Neuronal stem cell (in vitro differentiated cells): ENCODE measurements at regions not wholly inside any gene's neighbourhood (a gene's known extent, or its start where the extent isn't known, plus 50 kb on each side); places are given as distances from the start of the nearest gene placed in this dataset.
A peak's percentile ranks its signal among the peaks of the same experiment; 100 is the strongest.

Source experiments
- DNase-seq: peaks from one replicate; pipeline ENCODE4 v3.0.0-alpha.2; 2013; ENCODE audit warnings: low spot score
- H2AFZ ChIP-seq: one replicate; pipeline ENCODE4 v1.6.1; 2013; ENCODE audit warnings: mild to moderate bottlenecking, low read length, inconsistent platforms
- H2AK5ac ChIP-seq: 2 replicates; pipeline ENCODE4 v1.6.1; 2013; ENCODE audit warnings: low read depth, mild to moderate bottlenecking, inconsistent platforms, low read length, moderate library complexity, mixed read lengths
- H2BK120ac ChIP-seq: 2 replicates; pipeline ENCODE4 v1.6.1; 2013; ENCODE audit warnings: low read depth, mild to moderate bottlenecking, inconsistent platforms, low read length, moderate library complexity, mixed read lengths
- H2BK12ac ChIP-seq: one replicate; pipeline ENCODE4 v1.6.1; 2013; ENCODE audit warnings: low read length, inconsistent platforms
- H2BK15ac ChIP-seq: 2 replicates; pipeline ENCODE4 v1.6.1; 2013; ENCODE audit warnings: mild to moderate bottlenecking, low read length, inconsistent platforms, mixed read lengths
- H2BK5ac ChIP-seq: one replicate; pipeline ENCODE4 v1.6.1; 2013; ENCODE audit warnings: inconsistent platforms, mild to moderate bottlenecking, low read length, moderate library complexity
- H3K14ac ChIP-seq: one replicate; pipeline ENCODE4 v1.6.1; 2013; ENCODE audit warnings: low read length, inconsistent platforms
- H3K18ac ChIP-seq: 2 replicates; pipeline ENCODE4 v1.6.1; 2013; ENCODE audit warnings: low read length, inconsistent platforms
- H3K23ac ChIP-seq: 2 replicates; pipeline ENCODE4 v1.6.1; 2013; ENCODE audit warnings: low read depth, mild to moderate bottlenecking, mixed read lengths, low read length, inconsistent platforms; ENCODE audit not compliant: poor library complexity
- H3K27ac ChIP-seq: replicated peaks from 3 replicates; pipeline ENCODE4 v1.5.1; 2013; ENCODE audit warnings: low read length, inconsistent platforms
- H3K27me3 ChIP-seq, 3 experiments: 2 replicates each; pipeline ENCODE4 v1.6.1; 2013; ENCODE audit warnings: low read length in 3 of 3, mild to moderate bottlenecking in 2 of 3, inconsistent platforms in 1 of 3, low read depth in 1 of 3, mixed read lengths in 1 of 3, moderate library complexity in 1 of 3; ENCODE audit not compliant: control insufficient read depth in 3 of 3, insufficient read depth in 3 of 3
- H3K36me3 ChIP-seq, 2 donors: replicated peaks in 1 of 2; 2 replicates each; pipeline ENCODE4 v1.6.1; 2013; ENCODE audit warnings: low read length in 2 of 2; ENCODE audit not compliant: control insufficient read depth in 2 of 2, insufficient read depth in 2 of 2
- H3K4ac ChIP-seq: 2 replicates; pipeline ENCODE4 v1.6.1; 2013; ENCODE audit warnings: inconsistent platforms, mild to moderate bottlenecking, low read length, moderate library complexity
- H3K4me1 ChIP-seq, 2 donors: 1 replicate in 1 of 2; 2 replicates in 1 of 2; pipeline ENCODE4 v1.6.1; 2013; ENCODE audit warnings: low read length in 2 of 2, low read depth in 1 of 2; ENCODE audit not compliant: control insufficient read depth in 2 of 2, insufficient read depth in 1 of 2
- H3K4me2 ChIP-seq: one replicate; pipeline ENCODE4 v1.6.1; 2013; ENCODE audit warnings: mild to moderate bottlenecking, low read length, inconsistent platforms; ENCODE audit not compliant: insufficient read depth, poor library complexity, severe bottlenecking
- H3K4me3 ChIP-seq, 2 donors: 2 replicates each; pipeline ENCODE4 v1.5.1; 2013; ENCODE audit warnings: low read length in 2 of 2, mild to moderate bottlenecking in 2 of 2, inconsistent platforms in 1 of 2, moderate library complexity in 1 of 2
- H3K79me1 ChIP-seq: one replicate; pipeline ENCODE4 v1.6.1; 2013; ENCODE audit warnings: low read depth, mild to moderate bottlenecking, inconsistent platforms, low read length, moderate library complexity
- H3K9ac ChIP-seq: one replicate; pipeline ENCODE4 v1.6.1; 2013; ENCODE audit warnings: mild to moderate bottlenecking, low read depth, low read length, inconsistent platforms; ENCODE audit not compliant: poor library complexity
- H3K9me3 ChIP-seq, 2 donors: replicated peaks in 1 of 2; 2 replicates each; pipeline versions ENCODE3 to v1.6.1; 2013; ENCODE audit warnings: low read length in 2 of 2, mild to moderate bottlenecking in 2 of 2, inconsistent platforms in 1 of 2, low read depth in 1 of 2, mixed read lengths in 1 of 2, moderate library complexity in 1 of 2; ENCODE audit not compliant: control insufficient read depth in 2 of 2, insufficient read depth in 1 of 2
- H4K8ac ChIP-seq: one replicate; pipeline ENCODE4 v1.6.1; 2013; ENCODE audit warnings: low read depth, mild to moderate bottlenecking, inconsistent platforms, low read length, moderate library complexity
- H4K91ac ChIP-seq: one replicate; pipeline ENCODE4 v1.6.1; 2013; ENCODE audit warnings: low read length, low read depth, mild to moderate bottlenecking, inconsistent platforms; ENCODE audit not compliant: poor library complexity
- WGBS, 2 donors: extraction: QIAGEN DNeasy Blood & Tissue Kit; methylation state at CpG; one replicate each; pipeline ENCODE4 v1.1.7; 2013; ENCODE audit warnings: missing lambda C conversion rate in 2 of 2, mixed read lengths in 1 of 2; ENCODE audit not compliant: insufficient read length in 2 of 2, insufficient replicate concordance in 1 of 2; ENCODE audit errors: extremely low coverage in 2 of 2; 5-methylcytosine and 5-hydroxymethylcytosine counted together

DNA sequence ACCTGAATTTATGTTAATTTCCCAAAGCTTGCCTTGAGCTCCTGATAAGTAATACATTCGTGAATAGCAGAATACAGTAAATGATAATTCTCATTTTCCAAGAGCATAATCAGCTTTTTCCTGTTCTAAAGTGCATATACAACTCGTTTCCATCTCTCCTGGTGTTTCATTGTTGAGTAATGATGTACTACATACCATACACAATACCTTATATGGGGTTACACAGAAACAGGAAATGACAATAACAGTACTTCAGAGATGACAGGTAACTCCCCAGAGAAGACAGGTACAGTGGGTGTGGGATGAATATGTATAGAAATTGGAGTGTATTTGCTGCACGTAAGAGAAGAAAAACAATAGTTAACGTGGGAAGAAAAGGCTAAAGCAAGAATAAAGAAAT lies 287.1 kb downstream of the TENT4A start:
- Histone ChIP-seq H4K8ac (no peak overlapping the region), H3K27me3 (no peaks in the 10 kb centered on the region), H3K4me1 (no peaks in the 10 kb centered on the region), H3K18ac (no peak overlapping the region), H2AK5ac (no peak overlapping the region), H3K23ac (no peak overlapping the region), H3K14ac (no peak overlapping the region), H2BK5ac (no peak overlapping the region), H2AFZ (no peak overlapping the region), H2BK12ac (no peak overlapping the region), H3K4me3 (no peak overlapping the region), H3K9me3 (no peaks in the 10 kb centered on the region), H3K36me3 (no peaks in the 10 kb centered on the region), H3K4ac (no peak overlapping the region), H3K9ac (no peak overlapping the region), H4K91ac (no peak overlapping the region), H3K27ac (no peak overlapping the region), H3K4me2 (no peak overlapping the region), H3K79me1 (no peaks in the 10 kb centered on the region), H2BK15ac (no peak overlapping the region), H2BK120ac (no peak overlapping the region)
- DNase-seq: no peak
- WGBS, 2 donors: 100% methylated on average over 2 of the region's 4 CpGs; no CpG with 5 or more reads in 1 of the 2 donors

DNA sequence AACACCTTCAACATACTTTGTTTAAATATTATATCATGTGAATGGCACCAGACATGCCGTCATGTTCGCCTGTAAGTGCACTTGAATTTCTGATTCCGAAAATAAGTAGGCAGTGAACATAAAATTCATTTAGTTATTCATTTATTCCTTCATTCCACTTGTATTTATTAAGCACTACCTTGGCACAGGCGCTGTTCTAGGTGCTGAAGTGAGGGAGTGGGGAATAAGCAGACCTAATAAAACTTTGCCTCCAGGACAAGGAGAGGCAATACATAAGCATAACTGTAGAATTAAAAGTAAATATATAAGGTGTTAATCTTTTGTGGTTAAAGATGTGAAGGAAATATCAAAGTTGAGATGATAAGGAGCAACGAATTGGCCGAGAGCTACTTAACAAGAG lies 297.4 kb downstream of the TENT4A start:
- no CpG with 5 or more reads among the region's 6 CpGs for WGBS, 2 donors
- Histone ChIP-seq H3K14ac (no peak overlapping the region), H3K9ac (no peak overlapping the region), H3K36me3 (no peaks in the 10 kb centered on the region), H3K18ac (no peak overlapping the region), H2BK5ac (no peak overlapping the region), H3K23ac (no peak overlapping the region), H3K27me3 (peaks cover 0 to 6% (median 0%) of the 10 kb centered on the region in 3 experiments), H3K4me2 (no peak overlapping the region), H2AFZ (no peak overlapping the region), H3K4me3 (no peak overlapping the region), H4K91ac (no peak overlapping the region), H3K4me1 (no peaks in the 10 kb centered on the region), H3K4ac (no peak overlapping the region), H2AK5ac (no peak overlapping the region), H2BK15ac (no peak overlapping the region), H4K8ac (no peak overlapping the region), H3K9me3 (no peaks in the 10 kb centered on the region), H3K79me1 (no peaks in the 10 kb centered on the region), H2BK12ac (no peak overlapping the region), H2BK120ac (no peak overlapping the region), H3K27ac (no peak overlapping the region)
- DNase-seq: peak; percentile 24

DNA sequence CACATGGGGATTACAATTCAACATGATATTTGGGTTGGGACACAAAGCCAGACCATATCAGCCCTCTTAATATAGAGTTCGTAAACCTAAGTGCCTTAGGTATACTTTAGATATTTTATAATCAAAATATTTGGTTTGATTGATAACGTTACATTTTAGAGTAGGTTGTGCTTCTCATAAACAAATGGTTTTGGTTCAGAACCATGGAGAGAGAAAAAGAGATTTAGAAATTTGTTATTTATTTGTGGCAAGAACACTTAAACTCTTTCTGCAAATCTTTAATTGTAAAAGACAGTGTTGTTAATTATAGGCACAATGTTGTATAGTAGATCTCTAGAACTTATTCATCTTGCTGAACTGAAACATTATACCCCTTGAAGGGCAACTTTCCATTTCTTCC lies 298.8 kb downstream of the TENT4A start:
- no peaks in the 10 kb centered on the region for H3K79me1 ChIP-seq
- H3K36me3 ChIP-seq: no peaks in the 10 kb centered on the region
- H3K27ac ChIP-seq: no peak overlapping the region
- no peak overlapping the region for H3K4me2 ChIP-seq
- H3K4me1 ChIP-seq: no peaks in the 10 kb centered on the region
- no peak overlapping the region for H2BK120ac ChIP-seq
- no peak overlapping the region for H2BK12ac ChIP-seq
- H3K23ac ChIP-seq: no peak overlapping the region
- WGBS, 2 donors: no CpG with 5 or more reads among the region's 2 CpGs
- H2BK5ac ChIP-seq: no peak overlapping the region
- DNase-seq: no peak
- H2AFZ ChIP-seq: no peak overlapping the region
- H3K4me3 ChIP-seq: no peak overlapping the region
- H3K9ac ChIP-seq: no peak overlapping the region
- H4K8ac ChIP-seq: no peak overlapping the region
- no peaks in the 10 kb centered on the region for H3K27me3 ChIP-seq
- no peak overlapping the region for H3K14ac ChIP-seq
- no peak overlapping the region for H4K91ac ChIP-seq
- no peaks in the 10 kb centered on the region for H3K9me3 ChIP-seq
- H3K18ac ChIP-seq: no peak overlapping the region
- no peak overlapping the region for H3K4ac ChIP-seq
- H2BK15ac ChIP-seq: no peak overlapping the region
- no peak overlapping the region for H2AK5ac ChIP-seq

DNA sequence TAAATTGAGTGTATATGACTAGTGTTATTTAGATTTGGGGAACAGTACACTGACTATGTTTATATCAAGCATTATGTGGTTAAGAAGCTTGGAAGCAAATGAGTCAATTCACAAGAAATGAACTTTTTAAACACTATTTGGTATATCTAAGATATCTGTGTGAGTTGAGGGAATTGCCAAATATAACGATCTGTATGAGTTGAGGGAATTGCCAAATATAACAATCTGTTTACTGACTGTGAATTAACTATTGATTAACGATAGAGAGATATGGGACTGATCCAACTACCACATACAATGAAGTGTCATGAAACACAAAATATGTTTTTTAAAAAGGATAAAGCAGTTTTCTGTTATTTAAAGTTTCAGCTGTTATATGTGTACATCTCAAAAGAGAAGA lies 301.4 kb downstream of the TENT4A start:
- Histone ChIP-seq H3K4me3 (no peak overlapping the region), H3K18ac (no peak overlapping the region), H2BK5ac (no peak overlapping the region), H3K27ac (no peak overlapping the region), H3K4ac (no peak overlapping the region), H3K23ac (no peak overlapping the region), H3K9me3 (no peaks in the 10 kb centered on the region), H2BK15ac (no peak overlapping the region), H3K36me3 (no peaks in the 10 kb centered on the region), H3K27me3 (peaks cover 0 to 3% (median 0%) of the 10 kb centered on the region in 3 experiments), H2AK5ac (no peak overlapping the region), H2AFZ (no peak overlapping the region), H2BK120ac (no peak overlapping the region), H4K8ac (no peak overlapping the region), H3K9ac (no peak overlapping the region), H2BK12ac (no peak overlapping the region), H3K14ac (no peak overlapping the region), H3K4me1 (no peaks in the 10 kb centered on the region), H3K79me1 (no peaks in the 10 kb centered on the region), H4K91ac (no peak overlapping the region), H3K4me2 (no peak overlapping the region)
- DNase-seq: no peak
- no CpG with 5 or more reads among the region's 2 CpGs for WGBS, 2 donors
